Karpas-422 (cell line): ENCODE measurements at regions not wholly inside any gene's neighbourhood (a gene's known extent, or its start where the extent isn't known, plus 50 kb on each side); places are given as distances from the start of the nearest gene placed in this dataset.
A peak's percentile ranks its signal among the peaks of the same experiment; 100 is the strongest.

ENCODE experiments used
- DNase-seq: peaks from one replicate; pipeline ENCODE4 v3.0.0-alpha.2; 2015
- H2AFZ ChIP-seq: fragments of 200-600 bp; sonication (generic); 2 replicates; pipeline ENCODE4 v1.6.1; 2014; ENCODE audit warnings: antibody characterized with exemption, low read length, mixed read lengths
- H3K27ac ChIP-seq: fragments of 200-600 bp; sonication (generic); 2 replicates; pipeline ENCODE4 v1.5.1; 2014; ENCODE audit warnings: mild to moderate bottlenecking, low read length, moderate library complexity
- H3K27me3 ChIP-seq: fragments of 200-600 bp; sonication (generic); 2 replicates; pipeline ENCODE4 v1.6.1; 2014; ENCODE audit warnings: low read length, mixed read lengths
- H3K36me3 ChIP-seq: fragments of 200-600 bp; sonication (generic); 2 replicates; pipeline ENCODE4 v1.6.1; 2014; ENCODE audit warnings: low read length, mixed read lengths; ENCODE audit not compliant: insufficient read depth
- H3K4me1 ChIP-seq: fragments of 200-600 bp; sonication (generic); 2 replicates; pipeline ENCODE4 v1.6.1; 2014; ENCODE audit warnings: mild to moderate bottlenecking, low read length, mixed read lengths
- H3K4me2 ChIP-seq: fragments of 200-600 bp; sonication (generic); 2 replicates; pipeline ENCODE4 v1.6.1; 2014; ENCODE audit warnings: low read length, low read depth, mild to moderate bottlenecking; ENCODE audit not compliant: poor library complexity, severe bottlenecking
- H3K4me3 ChIP-seq: fragments of 200-600 bp; sonication (generic); 2 replicates; pipeline ENCODE4 v1.5.1; 2014; ENCODE audit warnings: mild to moderate bottlenecking, antibody characterized with exemption, low read length, mixed read lengths
- H3K79me2 ChIP-seq: fragments of 200-600 bp; sonication (generic); 2 replicates; pipeline ENCODE4 v1.6.1; 2014; ENCODE audit warnings: mild to moderate bottlenecking, low read length, mixed read lengths
- H3K9ac ChIP-seq: fragments of 200-600 bp; sonication (generic); 2 replicates; pipeline ENCODE4 v1.6.0; 2014; ENCODE audit warnings: low read length
- H3K9me2 ChIP-seq: fragments of 200-600 bp; sonication (generic), shearing (Covaris generic); replicated peaks from 2 replicates; pipeline ENCODE4 v1.6.0; 2014; ENCODE audit warnings: mild to moderate bottlenecking, low read length, moderate library complexity; ENCODE audit not compliant: insufficient read depth
- H3K9me3 ChIP-seq: fragments of 300-700, 200-600 bp; sonication (generic); 2 replicates; pipeline ENCODE4 v1.6.1; 2014; ENCODE audit warnings: low read length, mixed read lengths
- H4K20me1 ChIP-seq: fragments of 200-600 bp; sonication (generic); 2 replicates; pipeline ENCODE4 v1.6.1; 2014; ENCODE audit warnings: mild to moderate bottlenecking, antibody characterized with exemption, low read length, low read depth; ENCODE audit not compliant: insufficient read depth

DNA sequence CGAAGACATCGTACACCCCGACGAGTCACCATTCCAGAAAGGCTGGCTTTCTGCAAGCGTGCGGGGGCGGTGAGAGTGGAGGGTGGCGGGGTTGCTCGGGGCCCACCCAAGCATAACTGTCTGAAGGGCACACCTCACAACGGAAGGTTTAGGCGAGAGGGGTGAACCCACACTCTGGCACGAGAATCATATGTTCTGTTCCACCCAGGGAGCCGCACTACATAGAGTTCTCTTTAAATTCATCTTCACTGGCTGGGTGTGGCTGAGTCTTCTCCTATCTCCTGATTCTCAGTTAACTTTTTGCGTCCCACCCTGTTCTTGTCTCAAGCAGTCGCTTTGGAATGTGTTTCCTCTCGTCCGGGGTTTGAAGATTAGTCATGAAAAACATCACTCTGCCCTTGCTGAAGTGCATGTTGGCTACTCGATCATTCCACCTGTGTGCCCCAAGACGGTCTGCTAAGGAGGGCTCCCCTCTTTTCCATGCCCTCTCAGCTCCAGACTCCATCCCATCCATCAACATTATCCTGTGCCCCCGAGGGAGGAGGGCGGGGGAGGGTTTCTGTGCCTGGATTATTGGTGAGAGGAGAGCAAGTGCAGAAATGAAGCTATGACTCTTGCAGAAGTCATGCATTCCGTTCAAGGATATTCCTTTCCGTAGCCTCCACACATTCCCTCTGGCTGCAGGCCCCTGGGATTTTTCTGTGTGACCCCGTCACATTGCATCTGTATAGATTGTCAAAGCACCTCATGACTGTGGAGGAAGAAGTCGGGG, 53.5 kb upstream of the CD34 start:
- peak overlapping the region; percentile 60 for H3K9ac ChIP-seq
- no peaks in the 10 kb centered on the region for H3K36me3 ChIP-seq
- peak overlapping the region; percentile 86 for H3K4me2 ChIP-seq
- DNase-seq = no peak
- H3K4me1 ChIP-seq = peaks cover 12% of the 10 kb centered on the region
- no peaks in the 10 kb centered on the region for H3K9me2 ChIP-seq
- no peaks in the 10 kb centered on the region for H3K79me2 ChIP-seq
- H3K27me3 ChIP-seq = no peaks in the 10 kb centered on the region
- no peaks in the 10 kb centered on the region for H4K20me1 ChIP-seq
- peak overlapping the region; percentile 79; the same call in 1 of the 2 replicates for H3K4me3 ChIP-seq
- no peak overlapping the region; the same call in 1 of the 2 replicates for H2AFZ ChIP-seq
- H3K9me3 ChIP-seq = no peaks in the 10 kb centered on the region
- no peak overlapping the region for H3K27ac ChIP-seq

DNA sequence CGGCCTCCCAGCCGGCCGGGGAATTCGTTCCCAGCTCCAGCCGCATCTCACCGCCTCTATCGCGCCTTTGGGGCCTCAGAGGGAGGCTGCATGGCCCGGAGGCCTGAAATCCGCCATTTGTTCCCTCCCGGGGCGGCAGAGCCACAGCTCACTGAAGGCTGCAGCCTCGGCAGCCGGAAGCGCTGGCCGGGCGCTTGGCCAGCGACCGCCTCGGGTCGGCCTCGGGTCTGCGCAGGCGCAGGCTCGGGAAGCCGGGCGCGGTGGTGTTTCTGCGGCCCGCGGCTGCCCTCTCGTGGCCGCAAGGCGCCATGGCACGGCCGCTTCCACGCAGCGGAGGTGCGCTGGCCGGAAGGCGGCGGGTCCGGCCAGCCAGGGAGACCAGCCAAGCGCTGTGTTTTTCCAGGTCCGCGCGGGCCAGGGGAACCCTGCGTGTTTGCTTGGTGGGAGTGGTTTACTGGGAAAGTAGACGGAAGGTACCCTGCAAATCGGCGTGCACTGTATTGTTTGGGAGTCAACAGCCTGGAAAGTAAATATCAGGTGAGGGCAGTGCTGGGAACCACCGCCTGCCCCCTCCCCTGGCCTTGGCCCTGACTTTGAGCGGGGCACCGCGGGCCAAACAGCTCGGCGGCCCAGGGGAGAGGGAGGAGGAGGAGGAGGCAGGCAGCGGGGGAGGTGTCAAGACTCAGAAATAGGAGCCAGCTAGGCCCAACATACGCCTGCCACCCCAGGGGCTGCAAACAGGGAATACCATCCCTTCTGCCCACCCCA, 52.7 kb upstream of the CD34 start:
- Histone ChIP-seq H2AFZ (peak overlapping the region; percentile 98), H3K36me3 (no peaks in the 10 kb centered on the region), H3K9ac (peak overlapping the region; percentile 85), H3K9me3 (no peaks in the 10 kb centered on the region), H3K27me3 (no peaks in the 10 kb centered on the region), H3K4me2 (peak overlapping the region; percentile 86), H3K27ac (no peak overlapping the region), H3K4me1 (peaks cover 12% of the 10 kb centered on the region), H3K9me2 (no peaks in the 10 kb centered on the region), H3K79me2 (no peaks in the 10 kb centered on the region), H4K20me1 (no peaks in the 10 kb centered on the region), H3K4me3 (peak overlapping the region; percentile 79)
- peak; percentile 92 for DNase-seq

DNA sequence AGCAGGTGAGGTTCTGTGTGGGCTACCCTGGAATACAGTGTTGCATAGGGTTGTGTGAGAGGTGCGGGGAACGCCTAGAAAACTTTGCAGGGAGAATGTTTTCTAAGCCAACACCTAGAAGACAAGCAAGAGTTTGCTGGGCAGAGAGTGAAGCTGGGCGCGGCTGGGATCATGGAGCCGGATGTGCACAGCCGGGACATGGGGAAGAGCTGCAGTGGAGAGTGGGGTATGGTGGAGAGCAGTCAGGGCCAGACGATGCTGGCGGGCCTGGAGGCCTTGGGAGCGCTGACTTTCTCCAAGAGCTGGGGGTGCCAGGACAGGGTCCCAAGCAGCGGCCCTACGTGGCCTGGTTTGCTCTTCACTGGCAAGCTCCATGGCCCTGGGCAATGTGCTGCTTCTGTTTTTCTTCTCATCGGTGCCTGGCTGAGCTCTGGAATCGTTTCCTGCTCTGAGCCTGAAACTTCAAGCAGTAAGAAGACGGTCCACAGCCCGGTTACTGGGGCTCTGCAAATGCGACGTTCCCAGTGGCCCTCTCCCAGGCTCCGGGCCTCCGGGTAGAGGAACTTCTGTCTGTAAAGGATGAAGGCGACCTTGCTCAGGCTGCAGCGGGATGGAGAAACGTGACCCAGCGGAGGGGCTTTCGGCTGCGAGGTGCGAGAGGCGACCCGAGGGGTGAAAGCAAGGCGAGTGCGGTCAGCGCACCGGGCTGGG, 51.9 kb upstream of the CD34 start:
- DNase-seq = peak; percentile 45

More for the DNA sequence above, 51.9 kb upstream of the CD34 start:
- Histone ChIP-seq H3K27ac (no peak overlapping the region), H3K9ac (peak overlapping the region; percentile 85), H3K9me3 (no peaks in the 10 kb centered on the region), H3K4me1 (peaks cover 12% of the 10 kb centered on the region), H3K79me2 (no peaks in the 10 kb centered on the region), H3K36me3 (no peaks in the 10 kb centered on the region), H3K4me2 (peak overlapping the region; percentile 86), H3K27me3 (no peaks in the 10 kb centered on the region), H4K20me1 (no peaks in the 10 kb centered on the region), H3K4me3 (peak overlapping the region; percentile 79), H2AFZ (peak overlapping the region; percentile 98), H3K9me2 (no peaks in the 10 kb centered on the region)
